DMS 273 treated with DMSO at 0.1 percent for 48 hours (cell line): ENCODE measurements at regions not wholly inside any gene's neighbourhood (a gene's known extent, or its start where the extent isn't known, plus 50 kb on each side); places are given as distances from the start of the nearest gene placed in this dataset.
"Not testable (repeated sequence)": the region's sequence is repeated elsewhere in the genome, so short reads cannot be mapped to it uniquely, and the experiment has no call there.

Experiments used
- DNase-seq: peaks from one replicate; lab custom pipeline; 2025; lab: John Stamatoyannopoulos, UW

DNA sequence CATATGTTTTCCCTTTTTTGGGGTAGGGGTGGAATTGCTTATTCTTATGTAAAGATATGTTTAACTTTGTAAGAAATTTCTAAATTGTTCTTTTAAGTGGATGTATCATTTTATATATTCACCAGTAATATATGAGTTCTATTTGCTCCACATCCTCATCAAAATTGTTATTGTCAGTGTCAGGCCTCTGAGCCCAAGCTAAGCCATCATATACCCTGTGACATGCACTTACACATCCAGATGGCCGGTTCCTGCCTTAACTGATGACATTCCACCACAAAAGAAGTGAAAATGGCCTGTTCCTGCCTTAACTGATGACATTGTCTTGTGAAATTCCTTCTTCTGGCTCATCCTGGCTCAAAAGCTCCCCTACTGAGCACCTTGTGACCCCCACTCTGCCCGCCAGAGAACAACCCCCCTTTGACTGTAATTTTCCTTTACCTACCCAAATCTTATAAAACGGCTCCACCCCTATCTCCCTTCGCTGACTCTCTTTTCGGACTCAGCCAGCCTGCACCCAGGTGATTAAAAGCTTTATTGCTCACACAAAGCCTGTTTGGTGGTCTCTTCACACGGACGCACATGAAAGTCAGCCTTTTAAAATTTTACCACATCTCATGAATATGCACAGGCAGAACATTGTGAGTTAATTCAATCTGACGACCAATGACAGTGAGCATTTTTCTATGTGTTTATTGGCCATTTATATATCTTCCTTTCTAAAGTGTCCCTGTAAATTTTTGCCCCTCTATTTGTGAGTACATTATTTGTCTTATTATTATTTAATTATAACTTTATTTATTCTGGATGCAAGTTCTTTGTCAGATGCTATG lies 176.8 kb downstream of the CDC14C start:
- DNase-seq: not testable (repeated sequence)

DNA sequence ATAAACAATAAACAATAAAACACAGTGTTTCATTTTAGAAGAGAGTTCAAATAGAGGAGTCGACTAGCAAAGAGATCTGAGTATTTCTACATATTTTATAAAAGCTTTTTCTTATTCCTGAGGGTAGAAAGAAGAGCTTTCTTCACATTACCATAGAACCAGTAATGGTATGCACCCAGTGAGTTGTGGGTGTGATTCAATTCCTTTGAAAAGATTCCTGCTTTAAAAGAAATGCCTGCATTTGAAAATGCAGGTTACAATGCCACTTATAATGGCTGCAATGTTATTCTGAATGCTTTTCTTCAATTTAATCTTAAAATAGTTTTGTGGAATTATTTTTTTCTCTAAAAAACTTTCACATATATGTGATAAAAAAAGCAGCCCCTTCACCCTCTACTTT lies 178.1 kb downstream of the CDC14C start:
- no peak for DNase-seq

DNA sequence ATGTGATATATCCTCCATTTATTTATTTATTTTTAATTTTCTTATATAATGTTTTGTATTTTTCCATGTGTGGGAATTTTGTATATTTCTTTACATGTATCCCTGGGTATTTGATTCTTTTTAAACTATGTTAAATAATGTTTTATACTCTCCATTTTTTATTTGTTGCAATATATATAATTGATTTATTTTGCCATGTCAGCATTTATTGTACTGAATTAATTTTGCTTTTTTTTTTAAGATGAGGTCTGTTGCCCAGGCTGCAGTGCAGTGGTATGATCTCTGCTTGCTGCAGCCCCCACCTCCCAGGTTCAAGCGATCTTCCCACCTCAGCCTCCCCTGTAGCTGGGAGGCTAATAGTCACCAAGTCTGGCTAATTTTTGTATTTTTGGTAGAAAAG lies 187.4 kb downstream of the CDC14C start:
- no peak for DNase-seq

DNA sequence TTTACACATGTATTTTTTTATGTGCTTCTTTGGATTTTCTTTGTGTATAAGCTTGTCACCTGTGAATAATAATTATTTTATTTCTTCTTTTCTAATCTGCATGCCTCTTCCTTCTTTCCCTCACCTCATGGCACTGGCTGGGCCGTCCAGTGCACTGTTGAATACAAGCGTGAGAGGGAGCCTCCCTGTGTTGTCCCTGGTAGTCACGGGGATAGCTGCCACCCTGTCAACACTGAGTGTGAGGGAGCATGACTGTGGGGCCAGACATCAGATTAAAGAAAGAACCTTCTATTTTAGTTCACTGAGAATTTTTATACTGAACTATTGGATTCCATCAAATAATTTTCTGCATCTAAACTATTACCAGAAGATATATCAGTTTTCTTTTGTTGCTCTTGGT lies 187.9 kb downstream of the CDC14C start:
- no peak for DNase-seq

DNA sequence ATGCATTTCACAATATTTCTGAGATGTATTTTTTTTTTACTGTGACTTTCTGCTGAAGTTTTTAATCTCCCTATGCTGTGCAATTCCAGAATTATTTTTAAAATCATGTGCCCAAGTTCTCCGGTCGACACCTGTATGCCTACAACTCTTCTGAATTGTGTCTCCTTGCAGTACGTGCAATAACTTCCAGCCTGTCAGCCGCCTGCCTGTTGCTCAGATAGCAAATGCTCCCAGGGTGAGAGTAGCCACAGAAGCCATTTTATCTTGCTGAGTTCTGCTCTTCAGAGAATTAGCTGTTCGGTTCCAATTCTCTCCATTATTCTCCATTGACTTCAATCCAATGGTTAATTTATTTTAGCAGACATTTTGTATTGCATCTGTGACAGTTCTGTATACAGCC lies 188.3 kb downstream of the CDC14C start:
- DNase-seq: no peak

DNA sequence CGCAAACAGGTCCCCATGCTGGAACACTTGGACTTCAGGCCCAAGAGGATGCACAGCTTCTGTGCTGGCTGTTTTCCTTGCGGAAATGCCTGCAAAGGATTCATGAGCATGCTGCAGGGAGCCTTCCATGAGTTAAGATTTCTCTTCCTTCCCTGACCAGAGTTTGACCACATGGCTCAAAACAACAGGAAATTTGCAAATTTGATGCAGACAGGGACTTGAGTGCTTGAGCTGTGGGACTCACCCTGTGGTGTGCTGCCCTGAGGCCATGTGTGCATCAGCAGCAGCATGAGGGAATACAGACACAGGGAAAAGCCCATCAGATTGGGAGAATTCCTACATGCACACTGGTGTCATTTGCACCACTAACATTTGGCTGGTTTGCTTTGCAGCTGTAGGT lies 195.4 kb downstream of the CDC14C start:
- no peak for DNase-seq

DNA sequence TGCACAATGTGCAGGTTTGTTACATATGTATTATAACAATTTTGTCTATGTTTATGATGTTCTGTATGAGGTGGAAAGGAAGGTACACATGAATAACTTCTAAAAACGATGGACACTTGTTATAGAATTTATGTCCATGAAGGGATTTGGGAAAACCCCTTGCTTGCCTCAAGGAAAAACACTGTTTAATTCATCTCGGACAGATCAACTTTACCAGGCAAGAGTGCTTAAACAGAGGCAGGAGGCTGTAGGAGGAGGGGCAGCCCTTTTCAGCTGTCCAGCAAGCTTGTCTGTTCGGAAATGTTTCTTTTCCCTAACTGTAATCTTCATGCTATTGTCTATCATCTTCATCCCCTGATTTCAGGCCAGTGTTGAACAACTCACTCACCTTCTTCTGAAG lies 200.9 kb downstream of the CDC14C start:
- DNase-seq: no peak

DNA sequence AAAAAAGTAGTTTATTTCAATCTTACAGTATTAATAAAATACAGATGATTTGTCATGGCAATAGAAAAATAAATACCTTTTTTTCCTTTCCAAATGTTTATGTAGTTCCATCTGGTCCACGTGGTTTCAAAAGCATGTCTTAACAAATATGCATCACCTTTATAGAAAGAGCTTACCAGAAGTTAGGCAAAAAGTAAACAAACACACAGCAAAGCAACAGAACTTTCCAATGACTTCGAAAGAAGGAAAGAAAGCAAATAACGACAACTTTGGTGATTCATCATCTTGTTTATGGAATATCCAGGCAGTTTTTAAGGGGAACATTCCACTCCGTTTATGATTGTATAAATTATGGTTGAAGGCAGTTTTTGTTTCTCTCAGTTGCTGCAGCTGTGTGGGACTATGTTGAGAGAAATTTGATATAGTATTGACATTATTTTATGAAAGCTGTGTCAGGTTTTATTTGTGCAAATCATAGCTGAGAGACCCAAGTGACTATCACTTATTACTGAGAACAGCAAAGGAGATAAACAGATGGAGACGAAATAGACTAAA lies 203.1 kb downstream of the CDC14C start:
- DNase-seq: no peak

DNA sequence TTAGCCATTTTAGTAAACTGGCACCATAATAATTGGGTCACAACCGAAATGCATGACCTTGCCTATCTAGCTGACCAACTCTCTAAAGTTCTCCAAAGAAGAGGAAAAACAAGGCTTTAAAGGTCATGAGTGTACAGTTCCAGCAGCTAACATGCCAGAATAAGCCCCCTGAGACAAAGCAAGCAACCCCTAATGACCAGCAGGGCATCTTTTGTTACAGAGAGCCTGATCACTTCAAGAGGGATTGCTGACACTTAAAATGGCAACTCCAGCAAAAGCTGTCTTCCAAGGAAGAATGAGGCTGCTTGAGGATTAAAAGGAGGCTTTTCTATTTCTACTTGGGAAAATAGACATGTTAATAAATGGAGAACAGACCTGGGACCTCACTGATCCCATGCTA lies 213.6 kb downstream of the CDC14C start:
- DNase-seq: no peak

DNA sequence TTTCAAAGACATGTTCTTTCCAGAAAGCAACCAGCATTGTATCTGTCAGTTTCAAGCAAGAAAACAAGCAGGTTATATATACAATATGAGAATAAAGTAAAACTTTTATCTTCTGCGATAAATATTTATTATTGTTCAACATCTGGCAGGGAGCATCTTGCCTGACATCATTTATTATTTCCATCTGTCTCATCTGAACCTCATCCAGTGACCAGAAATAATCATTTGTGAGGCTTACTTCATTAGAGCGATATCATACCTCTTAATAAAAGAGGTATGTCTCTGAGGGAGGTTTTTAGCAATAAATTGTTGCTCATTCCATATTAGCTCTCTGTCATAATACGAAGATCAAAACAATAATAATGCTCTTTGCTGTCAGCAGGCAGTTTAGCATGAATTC lies 226.1 kb downstream of the CDC14C start:
- no peak for DNase-seq

DNA sequence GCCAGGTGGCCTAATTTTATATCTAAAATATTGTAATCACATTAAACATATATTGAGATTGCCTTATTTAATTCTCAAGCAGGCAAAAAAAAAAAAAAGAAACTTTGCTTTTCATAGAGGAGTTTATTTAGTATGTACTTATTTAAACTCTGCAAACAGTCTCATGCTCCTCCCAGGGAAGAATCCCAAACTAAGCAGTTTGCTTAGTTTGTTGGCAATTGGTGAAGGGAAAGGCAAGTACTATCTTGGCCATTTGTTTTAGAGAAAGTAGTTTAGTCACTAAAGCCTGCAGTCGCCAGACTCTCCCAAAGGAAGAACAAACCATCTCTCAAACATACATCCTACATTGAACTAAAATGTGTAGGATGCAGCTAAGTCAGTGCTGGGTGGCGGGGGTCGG lies 226.8 kb downstream of the CDC14C start:
- no peak for DNase-seq

DNA sequence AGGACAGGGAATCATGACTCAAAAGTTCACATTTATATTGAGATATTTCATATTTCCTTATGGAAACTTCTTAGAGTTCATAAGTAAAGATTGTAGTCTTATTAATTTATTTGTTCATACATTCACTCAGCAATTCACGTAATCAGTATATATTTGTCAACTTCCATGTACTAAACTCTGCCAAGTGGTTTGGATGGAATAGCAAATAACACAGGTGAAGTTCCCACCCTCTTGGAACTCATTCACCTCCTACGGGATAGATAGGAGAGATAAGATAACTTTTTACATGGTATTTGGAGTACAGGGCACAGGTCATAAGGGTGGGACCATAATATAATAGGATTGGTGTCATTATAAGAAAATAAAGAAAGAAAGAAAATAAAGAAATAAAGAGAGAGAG lies 234.0 kb downstream of the CDC14C start:
- no peak for DNase-seq

DNA sequence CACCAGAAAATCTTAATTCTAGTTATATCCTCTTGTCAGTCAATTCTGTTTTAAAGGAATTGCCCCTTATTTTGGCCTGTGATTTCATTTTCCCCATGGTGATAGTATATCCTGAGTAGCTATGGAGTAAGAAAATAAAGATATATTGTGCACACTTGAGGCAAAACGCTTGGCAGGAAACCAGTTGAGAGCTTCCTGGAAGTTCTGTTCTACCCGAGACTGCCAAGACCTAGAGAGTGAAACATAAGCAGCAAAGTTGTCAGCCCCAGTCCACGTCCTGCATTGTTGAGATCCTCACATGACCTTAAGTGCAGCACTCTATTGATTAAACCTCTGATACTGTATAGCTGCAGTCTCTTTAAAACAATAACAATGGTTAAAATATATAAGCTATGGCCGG lies 235.2 kb downstream of the CDC14C start:
- no peak for DNase-seq

DNA sequence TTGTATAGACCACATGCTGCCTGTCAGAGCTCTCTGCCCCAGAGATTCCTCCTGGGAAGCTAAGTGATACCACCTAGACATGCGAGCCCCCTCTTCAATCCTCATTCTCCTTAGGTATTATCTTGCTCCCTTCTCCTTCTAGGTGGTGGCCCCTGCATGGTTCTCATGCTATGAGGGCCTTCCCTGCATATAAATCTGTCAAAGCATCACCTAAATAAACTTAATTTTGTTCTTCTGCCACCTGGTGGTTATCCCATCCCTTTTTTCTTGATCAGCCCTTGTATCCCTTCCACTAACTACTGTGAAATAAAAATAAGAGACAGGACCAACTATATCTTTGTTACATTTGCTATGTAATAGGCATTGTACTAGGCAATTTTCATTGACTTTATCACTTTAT lies 242.1 kb downstream of the CDC14C start:
- no peak for DNase-seq

DNA sequence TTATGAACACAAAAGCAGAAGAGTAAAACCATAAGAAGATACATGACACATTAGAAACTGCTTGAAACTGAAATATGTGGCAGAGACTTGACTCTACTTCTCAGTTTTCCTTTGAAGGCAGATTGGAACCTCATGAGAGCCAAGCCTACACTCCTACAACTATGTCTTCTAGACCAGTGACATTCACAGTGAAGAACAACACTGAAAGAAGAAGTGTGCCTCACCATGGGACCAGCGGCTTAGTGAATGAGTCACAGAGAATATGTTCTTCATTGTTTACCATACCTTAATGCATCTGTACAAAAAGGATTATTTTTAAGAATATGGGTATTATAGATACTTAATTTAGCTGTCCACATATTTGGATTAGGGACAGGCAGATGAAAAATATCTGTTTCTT lies 248.3 kb downstream of the CDC14C start:
- DNase-seq: no peak

DNA sequence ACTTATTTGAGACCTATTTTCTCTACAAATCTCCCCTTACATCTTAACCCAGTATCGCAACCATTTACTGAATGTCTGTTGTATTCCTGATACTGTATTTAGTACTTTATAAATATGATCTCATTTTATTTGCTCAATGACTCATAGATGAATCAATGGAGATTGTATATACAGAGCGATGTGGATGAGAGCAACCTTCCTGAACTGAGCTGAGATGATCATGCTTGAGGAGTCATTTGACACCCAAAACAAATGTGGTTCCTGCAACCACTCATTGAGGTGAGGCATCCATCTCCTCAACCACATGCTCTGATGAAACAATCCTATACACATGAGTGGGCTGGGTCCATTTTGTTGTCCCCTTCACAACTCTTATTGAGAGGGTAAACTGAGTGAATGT lies 250.0 kb downstream of the CDC14C start:
- no peak for DNase-seq

DNA sequence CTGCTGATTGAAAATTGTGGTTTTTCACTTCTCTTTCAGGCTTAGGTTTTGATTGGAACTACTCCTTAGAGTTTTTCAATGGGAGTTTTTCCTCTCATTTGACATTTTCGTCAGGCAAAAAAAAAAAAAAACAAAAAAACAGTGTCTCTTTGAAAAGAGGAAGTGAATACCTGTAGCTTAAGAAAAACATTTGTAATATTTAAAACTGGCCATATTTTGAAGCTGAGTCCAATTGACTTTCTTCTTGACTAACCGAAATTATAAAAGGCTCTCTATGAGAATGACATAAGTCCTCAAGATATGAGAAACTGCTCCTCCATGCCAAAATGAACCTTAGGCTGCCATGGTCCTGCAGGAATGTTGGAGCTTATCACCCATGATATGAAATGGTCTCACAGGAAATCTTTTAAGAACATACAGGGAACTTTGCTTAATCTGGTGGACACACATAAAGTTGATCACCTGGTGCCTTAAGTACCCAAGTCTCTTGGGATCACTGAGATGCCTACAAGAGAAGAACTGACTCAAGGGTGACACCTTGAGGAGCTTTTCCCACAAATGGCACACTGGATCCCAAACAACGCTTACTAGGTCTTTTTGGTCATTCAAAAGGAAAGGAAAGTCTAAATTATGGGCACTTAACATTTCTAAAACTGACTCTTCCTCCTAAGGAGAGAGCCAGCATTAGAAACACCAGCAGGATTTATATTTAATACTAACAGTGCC lies 263.4 kb downstream of the CDC14C start:
- no peak for DNase-seq

DNA sequence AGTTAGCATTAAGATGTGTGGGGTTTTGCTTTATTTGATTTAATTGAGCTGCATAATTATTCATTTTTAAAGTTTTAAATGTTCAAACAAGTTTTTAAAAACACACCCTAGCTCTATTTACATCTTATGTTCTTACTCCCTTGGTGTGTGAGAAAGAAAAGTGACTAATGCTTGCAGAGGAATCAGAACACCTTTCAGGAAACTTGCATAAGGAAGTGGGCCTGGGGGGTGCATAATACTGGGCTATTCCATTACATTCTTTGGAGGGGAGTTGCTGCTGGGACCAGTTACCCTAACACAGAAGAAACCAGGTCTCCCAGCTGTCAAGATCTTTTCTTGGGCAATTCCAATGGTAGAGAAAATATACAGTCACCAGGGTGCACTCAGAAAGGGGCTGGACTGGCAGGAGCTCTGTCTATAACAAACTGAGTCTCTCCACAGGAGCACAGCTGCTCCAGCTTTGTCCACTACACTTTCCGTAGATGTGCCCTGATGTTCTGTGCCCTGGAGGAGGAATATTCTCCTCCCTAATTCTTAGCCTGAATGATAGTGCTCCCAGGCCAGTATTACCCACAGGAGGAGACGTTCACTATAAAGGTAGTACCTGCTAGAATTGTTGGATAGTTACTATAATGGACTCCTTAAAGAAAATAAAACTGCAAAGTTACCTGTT lies 304.2 kb downstream of the CDC14C start:
- DNase-seq: no peak

DNA sequence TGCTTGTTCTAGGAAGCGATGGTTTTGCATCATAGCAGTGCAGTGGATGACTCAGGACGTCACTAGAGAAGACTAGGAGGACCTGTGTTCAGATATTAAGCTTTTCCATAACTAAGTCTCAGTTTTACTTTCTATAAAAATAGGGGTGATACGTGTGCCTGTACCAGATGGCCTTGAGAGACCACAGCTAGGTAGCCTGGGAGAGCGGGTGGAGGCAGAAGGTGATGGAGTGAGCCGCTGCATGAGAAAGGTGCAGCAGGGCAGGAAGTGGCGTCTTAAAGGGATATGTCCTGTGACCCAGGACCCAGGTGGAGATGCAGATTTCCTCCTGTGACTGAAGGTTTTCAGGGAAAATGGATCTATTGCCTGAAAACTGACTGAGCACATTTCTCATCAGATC lies 304.9 kb downstream of the CDC14C start:
- DNase-seq: no peak

DNA sequence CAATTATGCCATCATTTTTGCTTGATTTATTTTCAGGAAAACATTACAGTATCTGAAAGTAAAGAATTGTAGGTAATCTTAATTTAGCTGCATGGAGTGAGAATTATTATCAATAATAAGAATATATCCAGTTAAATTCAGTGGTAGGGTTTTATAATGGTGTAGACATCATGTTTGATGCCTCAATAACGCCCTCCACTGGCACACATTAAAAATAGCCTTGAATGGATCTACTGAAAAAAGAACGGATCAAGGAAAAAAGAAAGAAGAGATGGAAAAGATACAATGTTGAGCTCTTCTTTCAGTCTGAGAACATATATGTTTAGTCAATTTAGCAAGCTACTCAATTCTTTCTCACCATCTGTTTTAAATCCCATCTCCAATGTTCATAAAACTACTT lies 319.2 kb downstream of the CDC14C start:
- DNase-seq: no peak

DNA sequence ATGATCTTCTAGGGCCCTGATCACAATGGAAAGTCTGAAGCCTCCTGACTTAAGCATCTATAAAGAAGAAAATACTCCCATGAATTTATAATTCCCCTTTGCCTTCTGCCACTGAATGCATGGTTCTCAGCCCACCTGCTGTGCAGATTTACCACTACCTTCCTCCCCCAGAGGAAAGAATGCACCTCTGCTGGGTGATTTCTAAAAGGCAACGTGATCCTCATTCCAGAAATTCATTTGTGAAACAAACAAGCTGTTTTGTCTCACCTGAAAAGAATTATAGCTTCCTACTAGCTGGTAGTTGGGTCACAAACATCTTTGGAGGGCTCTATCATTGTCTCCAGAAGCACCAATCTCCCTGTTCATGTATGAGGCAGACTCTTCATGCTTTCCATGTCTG lies 320.2 kb downstream of the CDC14C start:
- DNase-seq: no peak

DNA sequence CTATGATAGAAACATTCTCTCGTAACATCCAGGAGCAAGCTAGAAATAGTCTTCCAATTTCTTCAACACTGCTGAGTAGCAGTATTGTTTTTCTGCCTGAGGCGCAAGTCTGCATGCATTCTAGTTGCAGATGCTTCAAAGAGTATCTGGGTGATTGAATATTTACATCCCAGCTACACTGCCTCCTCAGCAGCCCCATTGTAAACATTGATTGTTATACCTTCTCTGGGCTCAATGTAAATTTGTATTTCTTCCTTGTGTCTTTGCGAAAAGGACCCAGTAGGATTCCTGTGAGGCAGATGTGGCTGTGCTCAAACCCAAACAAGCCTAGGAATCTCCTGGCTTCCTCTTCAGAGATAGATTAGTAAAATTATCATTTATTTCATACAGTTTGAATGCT lies 320.7 kb downstream of the CDC14C start:
- no peak for DNase-seq

DNA sequence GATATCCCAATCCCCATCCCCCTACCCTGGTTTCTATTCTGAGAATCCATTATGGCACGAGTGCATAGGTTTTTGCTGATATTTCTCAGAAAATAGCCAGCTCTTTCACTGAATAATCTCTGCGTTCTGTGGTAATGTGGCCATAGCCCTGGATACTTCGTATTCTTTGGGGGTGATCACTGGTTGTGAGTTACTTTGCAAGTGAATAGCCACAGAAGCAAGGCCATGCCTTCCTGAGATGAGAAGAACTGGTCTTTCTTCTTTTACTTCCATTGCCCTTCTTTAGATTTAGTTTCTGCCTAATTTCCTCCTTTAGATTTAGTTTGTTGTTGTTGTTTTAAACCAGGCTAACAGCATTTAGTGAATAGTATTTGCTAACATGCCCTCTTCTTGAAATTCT lies 323.4 kb downstream of the CDC14C start:
- DNase-seq: no peak
